Hepatocyte (in vitro differentiated cells): ENCODE measurements at regions not wholly inside any gene's neighbourhood (a gene's known extent, or its start where the extent isn't known, plus 50 kb on each side); places are given as distances from the start of the nearest gene placed in this dataset.

Experiments
- CTCF ChIP-seq: fragments of 200-600 bp; sonication (generic); IDR thresholded peaks from 2 replicates; pipeline ENCODE4 v1.5.1; 2016; ENCODE audit warnings: antibody characterized with exemption, mild to moderate bottlenecking; ENCODE audit not compliant: poor library complexity
- EZH2 ChIP-seq: fragments of 200-600 bp; sonication (generic); IDR thresholded peaks from 2 replicates; pipeline ENCODE4 v1.6.1; 2016; ENCODE audit warnings: antibody characterized with exemption, mild to moderate bottlenecking, borderline replicate concordance
- EZH2phosphoT487 ChIP-seq: fragments of 200-600 bp; sonication (generic); IDR thresholded peaks from one replicate; pipeline ENCODE4 v1.6.1; 2018; ENCODE audit warnings: antibody characterized with exemption, mild to moderate bottlenecking, low read depth, moderate library complexity; ENCODE audit not compliant: unreplicated experiment, severe bottlenecking

- TF ChIP-seq CTCF: no peak
- no peak for TF ChIP-seq EZH2phosphoT487
- no peak for TF ChIP-seq EZH2
These were observed 362.0 kb downstream of the PRELID2 start for GRCh38 chr5:145473042-145473642.
